Esophagus muscularis mucosa (tissue), 4 donors: ENCODE measurements at regions not wholly inside any gene's neighbourhood (a gene's known extent, or its start where the extent isn't known, plus 50 kb on each side); places are given as distances from the start of the nearest gene placed in this dataset.

Source experiments
- CTCF ChIP-seq, 3 experiments: fragments of 200-600 bp in 2 of 3; fragments of 450-650 bp in 1 of 3; sonication (generic) in 2 of 3; IDR thresholded peaks; one replicate each; pipeline ENCODE4 v1.5.1; 2017 to 2019; ENCODE audit warnings: antibody characterized with exemption in 3 of 3, mild to moderate bottlenecking in 2 of 3, moderate library complexity in 1 of 3
- EP300 ChIP-seq: sonication (generic); formaldehyde crosslinking; IDR thresholded peaks from one replicate; pipeline ENCODE4 v1.6.1; 2017; ENCODE audit warnings: antibody characterized with exemption
- POLR2A ChIP-seq: fragments of 450-650 bp; IDR thresholded peaks from one replicate; pipeline ENCODE4 v1.6.1; 2017; ENCODE audit warnings: antibody characterized with exemption, moderate library complexity, mild to moderate bottlenecking, low read depth
- POLR2AphosphoS5 ChIP-seq, 2 donors: sonication (generic); formaldehyde crosslinking; IDR thresholded peaks; one replicate each; pipeline ENCODE4 v1.6.1; 2017; ENCODE audit warnings: antibody characterized with exemption in 2 of 2

- TF ChIP-seq CTCF (IDR thresholded peaks at IDR 0.05) = no peak
- no peak for TF ChIP-seq POLR2AphosphoS5 (IDR thresholded peaks at IDR 0.05)
- TF ChIP-seq POLR2A = no peak
- no peak for TF ChIP-seq EP300
Observed at GRCh38 chr1:239061770-239062169, 324.6 kb upstream of the CHRM3 start.
